HG02852 (cell line): ENCODE measurements at regions not wholly inside any gene's neighbourhood (a gene's known extent, or its start where the extent isn't known, plus 50 kb on each side); places are given as distances from the start of the nearest gene placed in this dataset.

Experiments
- ATAC-seq: cut with Tn5 transposase; IDR thresholded peaks from one replicate; pipeline ENCODE4 v1.9.1; 2021; ENCODE audit warnings: mild to moderate bottlenecking, moderate library complexity; ENCODE audit not compliant: unreplicated experiment

- ATAC-seq, result no peak
Measured at GRCh38 chr10:121167534-121168243, 316.5 kb downstream of the WDR11 start.

- ATAC-seq, result no peak
Measured at GRCh38 chr10:121168545-121169216, 317.5 kb downstream of the WDR11 start.

- ATAC-seq, result no peak
Measured at GRCh38 chr10:121169406-121169805, 318.2 kb downstream of the WDR11 start.

GRCh38 chr10:121171825-121172787 is 320.9 kb downstream of the WDR11 start:
- ATAC-seq, result no peak

- ATAC-seq, result no peak
Measured at GRCh38 chr10:121179006-121179405, 327.8 kb downstream of the WDR11 start.

GRCh38 chr10:121182219-121182618 is 331.1 kb downstream of the WDR11 start:
- ATAC-seq, result no peak

- ATAC-seq, result no peak
Measured at GRCh38 chr10:121183236-121183635, 332.1 kb downstream of the WDR11 start.

GRCh38 chr10:121183707-121184106 is 332.5 kb downstream of the WDR11 start:
- no peak for ATAC-seq

- no peak for ATAC-seq
Measured at GRCh38 chr10:121185816-121186455, 334.8 kb downstream of the WDR11 start.

GRCh38 chr10:121187391-121187790 is 336.2 kb downstream of the WDR11 start:
- ATAC-seq, result no peak

GRCh38 chr10:121188005-121188404 is 336.8 kb downstream of the WDR11 start:
- ATAC-seq, result no peak

- no peak for ATAC-seq
Measured at GRCh38 chr10:121189066-121189465, 337.9 kb downstream of the WDR11 start.

GRCh38 chr10:121194696-121195523 is 343.7 kb downstream of the WDR11 start:
- ATAC-seq, result no peak

GRCh38 chr10:121195524-121195910 is 344.4 kb downstream of the WDR11 start:
- ATAC-seq, result no peak

- no peak for ATAC-seq
Measured at GRCh38 chr10:121199081-121199480, 347.9 kb downstream of the WDR11 start.

GRCh38 chr10:121205625-121206024 is 354.5 kb downstream of the WDR11 start:
- no peak for ATAC-seq

- ATAC-seq, result no peak
Measured at GRCh38 chr10:121211446-121211845, 360.3 kb downstream of the WDR11 start.

- no peak for ATAC-seq
Measured at GRCh38 chr10:121213437-121213836, 362.3 kb downstream of the WDR11 start.

- no peak for ATAC-seq
Measured at GRCh38 chr10:121216295-121216694, 365.1 kb downstream of the WDR11 start.

GRCh38 chr10:121216721-121217181 is 365.6 kb downstream of the WDR11 start:
- no peak for ATAC-seq
